Hepatocyte (in vitro differentiated cells): ENCODE measurements at regions not wholly inside any gene's neighbourhood (a gene's known extent, or its start where the extent isn't known, plus 50 kb on each side); places are given as distances from the start of the nearest gene placed in this dataset.

ENCODE experiments used
- DNase-seq: peaks from one replicate; pipeline ENCODE4 v3.0.0-alpha.2; 2016; ENCODE audit warnings: low spot score
- H2AFZ ChIP-seq: fragments of 200-600 bp; sonication (generic); 2 replicates; pipeline ENCODE4 v1.6.0; 2016; ENCODE audit warnings: antibody characterized with exemption, mild to moderate bottlenecking
- H3K27ac ChIP-seq: fragments of 200-600 bp; sonication (generic); 2 replicates; pipeline ENCODE4 v1.5.1; 2016; ENCODE audit warnings: mild to moderate bottlenecking
- H3K27me3 ChIP-seq: fragments of 200-600 bp; sonication (generic); 2 replicates; pipeline ENCODE4 v1.6.1; 2016
- H3K36me3 ChIP-seq: fragments of 200-600 bp; sonication (generic); replicated peaks from 2 replicates; pipeline ENCODE4 v1.5.1; 2016; ENCODE audit warnings: low read depth; ENCODE audit not compliant: insufficient read depth
- H3K4me1 ChIP-seq: fragments of 200-600 bp; sonication (generic); 2 replicates; pipeline ENCODE4 v1.5.1; 2016; ENCODE audit warnings: mild to moderate bottlenecking, moderate library complexity; ENCODE audit not compliant: insufficient read depth
- H3K4me2 ChIP-seq: fragments of 200-600 bp; sonication (generic); 2 replicates; pipeline ENCODE4 v1.6.0; 2016
- H3K4me3 ChIP-seq: fragments of 200-600 bp; sonication (generic); 2 replicates; pipeline ENCODE4 v1.5.1; 2016; ENCODE audit warnings: mild to moderate bottlenecking
- H3K79me2 ChIP-seq: fragments of 200-600 bp; sonication (generic); 2 replicates; pipeline ENCODE4 v1.6.0; 2017; ENCODE audit warnings: mild to moderate bottlenecking
- H3K9me2 ChIP-seq: fragments of 200-600 bp; sonication (generic); replicated peaks from 2 replicates; pipeline ENCODE4 v1.6.0; 2017; ENCODE audit warnings: mild to moderate bottlenecking; ENCODE audit not compliant: insufficient read depth
- H3K9me3 ChIP-seq: fragments of 200-600 bp; sonication (generic); 2 replicates; pipeline ENCODE4 v1.5.1; 2016; ENCODE audit warnings: low read depth, mild to moderate bottlenecking
- H4K20me1 ChIP-seq: fragments of 200-600 bp; sonication (generic); 2 replicates; pipeline ENCODE4 v1.6.0; 2016; ENCODE audit warnings: mild to moderate bottlenecking; ENCODE audit not compliant: insufficient read depth, poor library complexity, severe bottlenecking
- EZH2 ChIP-seq: fragments of 200-600 bp; sonication (generic); IDR thresholded peaks from 2 replicates; pipeline ENCODE4 v1.6.1; 2016; ENCODE audit warnings: antibody characterized with exemption, mild to moderate bottlenecking, borderline replicate concordance
- EZH2phosphoT487 ChIP-seq: fragments of 200-600 bp; sonication (generic); IDR thresholded peaks from one replicate; pipeline ENCODE4 v1.6.1; 2018; ENCODE audit warnings: antibody characterized with exemption, mild to moderate bottlenecking, low read depth, moderate library complexity; ENCODE audit not compliant: unreplicated experiment, severe bottlenecking
- WGBS: methylation state at CpG from one replicate; pipeline ENCODE4 v1.1.6; 2016; ENCODE audit warnings: low lambda C conversion rate; ENCODE audit errors: missing lambda C conversion rate; 5-methylcytosine and 5-hydroxymethylcytosine counted together
- TF ChIP-seq, protein P1 (sequence below): fragments of 200-600 bp; sonication (generic); IDR thresholded peaks from 2 replicates; pipeline ENCODE4 v1.5.1; 2016; ENCODE audit warnings: antibody characterized with exemption, mild to moderate bottlenecking; ENCODE audit not compliant: poor library complexity

- 78% methylated on average over 4 of the region's 4 CpGs for WGBS
- Histone ChIP-seq H3K27ac (no peak overlapping the region), H4K20me1 (no peaks in the 10 kb centered on the region), H3K4me2 (no peak overlapping the region), H2AFZ (no peak overlapping the region), H3K27me3 (no peaks in the 10 kb centered on the region), H3K4me1 (no peaks in the 10 kb centered on the region), H3K36me3 (no peaks in the 10 kb centered on the region), H3K9me3 (no peaks in the 10 kb centered on the region), H3K4me3 (no peak overlapping the region), H3K79me2 (no peaks in the 10 kb centered on the region), H3K9me2 (no peaks in the 10 kb centered on the region)
- TF ChIP-seq EZH2phosphoT487 = no peak
- no peak for DNase-seq
Observed at GRCh38 chr11:25613865-25614264, 718.1 kb upstream of the ANO3 start.

DNA sequence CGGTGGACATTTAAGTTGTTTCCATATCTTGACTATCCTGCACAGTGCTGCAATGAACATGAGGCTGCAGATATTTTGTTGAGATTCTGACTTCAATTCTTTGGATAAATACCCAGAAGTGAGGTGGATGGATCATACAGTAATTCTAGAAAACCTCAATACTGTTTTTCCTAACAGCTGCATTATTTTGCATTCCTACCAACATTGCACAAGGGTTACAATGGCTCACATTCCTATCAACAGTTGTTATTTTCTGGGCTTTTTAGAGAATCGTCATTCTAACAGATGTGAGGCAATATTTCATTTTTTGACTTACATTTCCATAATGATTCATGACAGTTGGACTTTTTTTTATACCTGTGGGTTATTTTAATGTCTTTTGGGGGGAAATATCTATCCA is 716.9 kb upstream of the ANO3 start:
- Histone ChIP-seq H3K27me3 (no peaks in the 10 kb centered on the region), H3K4me1 (no peaks in the 10 kb centered on the region), H3K9me3 (no peaks in the 10 kb centered on the region), H4K20me1 (no peaks in the 10 kb centered on the region), H3K79me2 (no peaks in the 10 kb centered on the region), H3K36me3 (no peaks in the 10 kb centered on the region), H3K27ac (no peak overlapping the region), H2AFZ (no peak overlapping the region), H3K9me2 (no peaks in the 10 kb centered on the region), H3K4me2 (no peak overlapping the region), H3K4me3 (no peak overlapping the region)
- no peak for TF ChIP-seq EZH2phosphoT487
- DNase-seq = no peak
- WGBS = 50% methylated on average over 2 of the region's 2 CpGs

DNA sequence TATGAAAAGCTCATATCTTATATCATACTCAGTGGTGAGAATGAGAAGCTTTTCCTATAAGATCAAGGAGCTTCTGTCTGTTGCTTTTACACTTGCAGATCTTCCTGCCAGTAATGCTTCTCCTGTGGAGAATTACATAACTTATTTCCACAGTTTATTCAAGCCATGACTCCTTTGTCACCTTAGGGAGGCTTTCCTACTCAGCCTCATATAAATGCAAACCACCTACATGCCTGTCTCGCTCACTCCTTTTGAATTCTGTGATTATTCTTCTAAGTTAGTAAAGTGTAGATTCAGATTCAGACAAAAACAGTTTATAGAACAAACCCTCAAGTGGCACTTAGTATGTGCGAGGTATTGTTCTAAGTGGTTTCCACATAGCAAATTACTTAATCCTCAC is 716.1 kb upstream of the ANO3 start:
- no peak for TF ChIP-seq EZH2
- TF ChIP-seq, protein P1, sequence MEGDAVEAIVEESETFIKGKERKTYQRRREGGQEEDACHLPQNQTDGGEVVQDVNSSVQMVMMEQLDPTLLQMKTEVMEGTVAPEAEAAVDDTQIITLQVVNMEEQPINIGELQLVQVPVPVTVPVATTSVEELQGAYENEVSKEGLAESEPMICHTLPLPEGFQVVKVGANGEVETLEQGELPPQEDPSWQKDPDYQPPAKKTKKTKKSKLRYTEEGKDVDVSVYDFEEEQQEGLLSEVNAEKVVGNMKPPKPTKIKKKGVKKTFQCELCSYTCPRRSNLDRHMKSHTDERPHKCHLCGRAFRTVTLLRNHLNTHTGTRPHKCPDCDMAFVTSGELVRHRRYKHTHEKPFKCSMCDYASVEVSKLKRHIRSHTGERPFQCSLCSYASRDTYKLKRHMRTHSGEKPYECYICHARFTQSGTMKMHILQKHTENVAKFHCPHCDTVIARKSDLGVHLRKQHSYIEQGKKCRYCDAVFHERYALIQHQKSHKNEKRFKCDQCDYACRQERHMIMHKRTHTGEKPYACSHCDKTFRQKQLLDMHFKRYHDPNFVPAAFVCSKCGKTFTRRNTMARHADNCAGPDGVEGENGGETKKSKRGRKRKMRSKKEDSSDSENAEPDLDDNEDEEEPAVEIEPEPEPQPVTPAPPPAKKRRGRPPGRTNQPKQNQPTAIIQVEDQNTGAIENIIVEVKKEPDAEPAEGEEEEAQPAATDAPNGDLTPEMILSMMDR = no peak
- no peak for TF ChIP-seq EZH2phosphoT487
- H3K4me1 ChIP-seq = no peaks in the 10 kb centered on the region
- H3K27ac ChIP-seq = no peak overlapping the region
- H3K79me2 ChIP-seq = no peaks in the 10 kb centered on the region
- no peak overlapping the region for H3K4me3 ChIP-seq
- WGBS = 83% methylated on average over 2 of the region's 2 CpGs
- H3K27me3 ChIP-seq = no peaks in the 10 kb centered on the region
- no peaks in the 10 kb centered on the region for H4K20me1 ChIP-seq
- no peaks in the 10 kb centered on the region for H3K9me2 ChIP-seq
- H3K9me3 ChIP-seq = no peaks in the 10 kb centered on the region
- H3K4me2 ChIP-seq = no peak overlapping the region
- H2AFZ ChIP-seq = no peak overlapping the region
- DNase-seq = no peak
- H3K36me3 ChIP-seq = no peaks in the 10 kb centered on the region

GRCh38 chr11:25625094-25625493 is 706.8 kb upstream of the ANO3 start:
- Histone ChIP-seq H3K4me1 (no peaks in the 10 kb centered on the region), H3K27me3 (no peaks in the 10 kb centered on the region), H3K36me3 (no peaks in the 10 kb centered on the region), H3K9me2 (no peaks in the 10 kb centered on the region), H3K27ac (no peak overlapping the region), H3K79me2 (no peaks in the 10 kb centered on the region), H3K9me3 (no peaks in the 10 kb centered on the region), H2AFZ (no peak overlapping the region), H3K4me3 (no peak overlapping the region), H3K4me2 (no peak overlapping the region), H4K20me1 (no peaks in the 10 kb centered on the region)
- TF ChIP-seq, protein P1 = no peak
- 67% methylated on average over 3 of the region's 3 CpGs for WGBS
- DNase-seq = no peak

DNA sequence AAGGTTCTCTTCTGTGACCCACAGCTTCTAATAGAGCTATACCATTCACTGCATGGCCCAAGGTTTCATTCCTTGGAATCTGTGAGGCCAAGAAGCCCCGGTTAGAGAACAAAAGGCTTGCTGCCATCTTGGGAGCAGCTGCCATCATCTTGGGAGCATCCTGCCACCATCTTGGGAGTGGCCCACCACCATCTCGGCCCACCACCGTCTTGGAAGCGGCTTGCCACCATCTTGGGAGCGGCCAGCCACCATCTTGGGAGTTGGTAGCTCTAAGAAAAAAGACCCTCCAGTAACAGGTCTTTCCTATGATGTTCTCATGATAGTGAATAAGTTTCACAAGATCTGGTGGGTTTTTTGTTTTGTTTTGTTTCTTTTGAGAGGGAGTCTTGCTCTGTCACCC is 703.9 kb upstream of the ANO3 start:
- Histone ChIP-seq H3K9me2 (no peaks in the 10 kb centered on the region), H3K9me3 (no peaks in the 10 kb centered on the region), H3K79me2 (no peaks in the 10 kb centered on the region), H3K4me3 (no peak overlapping the region), H3K27ac (no peak overlapping the region), H3K27me3 (no peaks in the 10 kb centered on the region), H4K20me1 (no peaks in the 10 kb centered on the region), H2AFZ (no peak overlapping the region), H3K4me1 (no peaks in the 10 kb centered on the region), H3K4me2 (no peak overlapping the region), H3K36me3 (no peaks in the 10 kb centered on the region)
- TF ChIP-seq, protein P1 = no peak
- TF ChIP-seq EZH2 (no peak), EZH2phosphoT487 (no peak)
- 82% methylated on average over 5 of the region's 5 CpGs for WGBS
- DNase-seq = no peak
